ENCODE measurements at regions not wholly inside any gene's neighbourhood (a gene's known extent, or its start where the extent isn't known, plus 50 kb on each side); places are given as distances from the start of the nearest gene placed in this dataset.

- no peak for DNase-seq
Measured at GRCh38 chr9:17978773-17979172, 399.9 kb downstream of the SH3GL2 start.

- DNase-seq, result no peak
Measured at GRCh38 chr9:17986595-17986994, 407.7 kb downstream of the SH3GL2 start.

GRCh38 chr9:17987189-17987588 lies 408.3 kb downstream of the SH3GL2 start:
- no peak for DNase-seq

- no peak for DNase-seq
Measured at GRCh38 chr9:17988489-17988888, 409.6 kb downstream of the SH3GL2 start.

- no peak for DNase-seq
Measured at GRCh38 chr9:17990602-17991001, 411.7 kb downstream of the SH3GL2 start.

GRCh38 chr9:17993024-17993423 lies 414.2 kb downstream of the SH3GL2 start:
- no peak for DNase-seq

- no peak for DNase-seq
Measured at GRCh38 chr9:17994695-17995425, 416.0 kb downstream of the SH3GL2 start.

- no peak for DNase-seq
Measured at GRCh38 chr9:17996728-17997127, 417.9 kb downstream of the SH3GL2 start.

GRCh38 chr9:18002718-18003438 lies 424.0 kb downstream of the SH3GL2 start:
- DNase-seq, result no peak

- DNase-seq, result no peak
Measured at GRCh38 chr9:18006591-18006990, 427.7 kb downstream of the SH3GL2 start.

GRCh38 chr9:18007621-18008020 lies 428.8 kb downstream of the SH3GL2 start:
- DNase-seq, result no peak

- DNase-seq, result no peak
Measured at GRCh38 chr9:18009902-18010301, 431.0 kb downstream of the SH3GL2 start.

GRCh38 chr9:18010492-18010891 lies 431.6 kb downstream of the SH3GL2 start:
- DNase-seq, result no peak

- DNase-seq, result no peak
Measured at GRCh38 chr9:18012170-18012569, 433.3 kb downstream of the SH3GL2 start.

GRCh38 chr9:18014556-18014955 lies 435.7 kb downstream of the SH3GL2 start:
- DNase-seq, result no peak

GRCh38 chr9:18015116-18015515 lies 436.2 kb downstream of the SH3GL2 start:
- no peak for DNase-seq

- DNase-seq, result no peak
Measured at GRCh38 chr9:18017136-18017535, 438.3 kb downstream of the SH3GL2 start.

- no peak for DNase-seq
Measured at GRCh38 chr9:18018221-18018620, 439.4 kb downstream of the SH3GL2 start.

GRCh38 chr9:18018661-18019060 lies 439.8 kb downstream of the SH3GL2 start:
- DNase-seq, result no peak

GRCh38 chr9:18020121-18020745 lies 441.4 kb downstream of the SH3GL2 start:
- no peak for DNase-seq

- no peak for DNase-seq
Measured at GRCh38 chr9:18022642-18023041, 443.8 kb downstream of the SH3GL2 start.

- DNase-seq, result no peak
Measured at GRCh38 chr9:18023332-18023731, 444.5 kb downstream of the SH3GL2 start.

- no peak for DNase-seq
Measured at GRCh38 chr9:18032636-18033035, 441.3 kb upstream of the ADAMTSL1 start.

Measured in NK-92 treated with Interleukin-12 subunit alpha and Interleukin-12 subunit beta, amount 100 ng/mL, for 24 hours (cell line).